ENCODE measurements at regions not wholly inside any gene's neighbourhood (a gene's known extent, or its start where the extent isn't known, plus 50 kb on each side); places are given as distances from the start of the nearest gene placed in this dataset.
"Not testable (repeated sequence)": the region's sequence is repeated elsewhere in the genome, so short reads cannot be mapped to it uniquely, and the experiment has no call there.

- DNase-seq (ENCODE audit: low spot score in 2 of 2): no peak
- ATAC-seq: no peak
- no peak overlapping the region for H3K27ac Mint-ChIP-seq
- H3K36me3 Mint-ChIP-seq: no peaks in the 10 kb centered on the region
- peaks cover 7 to 8% of the 10 kb centered on the region in 2 donors for H3K9me3 Mint-ChIP-seq
Measured at GRCh38 chr12:87082756-87083155, 826.6 kb upstream of the MGAT4C start.

GRCh38 chr12:87074781-87075180, 818.6 kb upstream of the MGAT4C start:
- DNase-seq (ENCODE audit: low spot score in 2 of 2): no peak
- Mint-ChIP-seq H3K36me3 (no peaks in the 10 kb centered on the region), H3K9me3 (peaks cover 7 to 8% of the 10 kb centered on the region in 2 donors), H3K27ac (no peak overlapping the region)
- no peak for ATAC-seq

DNA sequence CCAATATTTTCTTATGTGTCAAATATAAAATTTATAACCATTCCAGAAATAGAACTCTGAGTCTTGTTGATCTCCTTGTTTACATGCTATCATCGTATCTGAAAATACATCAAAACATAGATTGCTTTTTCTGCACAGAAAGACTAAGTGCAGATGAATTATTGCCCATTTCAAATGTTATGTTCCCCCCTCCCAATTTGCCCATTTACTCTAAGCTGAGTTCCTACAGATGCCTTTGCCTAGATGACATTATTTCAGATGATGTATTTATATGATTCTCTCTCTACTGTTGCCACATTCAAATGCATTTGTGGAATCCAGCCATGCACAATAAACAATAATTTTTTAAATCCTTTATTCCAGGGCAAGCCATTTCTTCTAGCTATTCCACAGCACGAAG, 810.1 kb upstream of the MGAT4C start:
- no peak for DNase-seq (ENCODE audit: low spot score in 2 of 2)
- H3K27ac Mint-ChIP-seq: no peak overlapping the region
- no peaks in the 10 kb centered on the region for H3K36me3 Mint-ChIP-seq
- H3K9me3 Mint-ChIP-seq: peaks cover 12% of the 10 kb centered on the region in 2 donors
- no peak for ATAC-seq

GRCh38 chr12:87059231-87059630, 803.0 kb upstream of the MGAT4C start:
- Mint-ChIP-seq H3K9me3 (peaks cover 0 to 9% of the 10 kb centered on the region in 2 donors), H3K36me3 (no peaks in the 10 kb centered on the region), H3K27ac (no peak overlapping the region)
- no peak for ATAC-seq
- DNase-seq (ENCODE audit: low spot score in 2 of 2): no peak

DNA sequence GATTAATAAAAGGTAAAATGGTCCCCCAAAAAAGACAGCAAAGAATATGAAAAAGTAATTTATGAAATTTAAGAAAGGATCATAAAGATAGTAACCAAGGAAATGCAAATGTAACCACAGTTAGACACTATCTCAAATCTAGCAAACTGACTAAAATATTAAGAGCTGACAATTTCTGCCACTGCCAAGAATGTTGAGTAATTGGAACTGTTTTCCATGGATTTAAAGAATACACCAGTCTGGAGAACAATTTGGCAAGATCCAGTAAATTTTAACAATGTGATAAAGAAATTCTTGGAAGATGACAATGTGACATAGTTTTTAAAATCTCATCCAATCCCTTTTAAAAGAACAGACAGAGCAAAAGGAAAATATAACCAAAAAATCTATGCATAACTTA, 798.0 kb upstream of the MGAT4C start:
- peaks cover 0 to 8% of the 10 kb centered on the region in 2 donors for H3K9me3 Mint-ChIP-seq
- H3K36me3 Mint-ChIP-seq: no peaks in the 10 kb centered on the region
- H3K27ac Mint-ChIP-seq: no peak overlapping the region
- no peak for ATAC-seq
- no peak for DNase-seq (ENCODE audit: low spot score in 2 of 2)

DNA sequence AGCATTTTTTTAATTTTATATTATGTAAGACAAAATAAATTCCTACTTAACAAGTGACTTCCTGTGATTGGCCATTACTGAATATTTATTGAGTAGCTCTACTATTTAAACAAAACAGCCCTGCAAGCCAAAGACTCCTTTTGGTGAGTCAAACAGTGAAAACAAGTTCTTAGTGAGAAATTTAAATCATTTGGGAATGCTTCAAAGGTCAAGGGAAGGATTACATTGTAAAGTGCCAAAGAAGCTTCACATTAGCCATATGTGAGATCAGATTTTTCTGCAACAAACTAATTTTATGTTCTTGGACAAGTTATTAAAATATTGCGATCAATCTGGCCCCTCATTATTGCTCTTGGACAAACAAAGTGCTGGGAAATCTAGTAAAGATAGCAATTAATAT, 795.4 kb upstream of the MGAT4C start:
- H3K36me3 Mint-ChIP-seq: no peaks in the 10 kb centered on the region
- peaks cover 0 to 13% of the 10 kb centered on the region in 2 donors for H3K9me3 Mint-ChIP-seq
- ATAC-seq (no peak), DNase-seq (ENCODE audit: low spot score in 2 of 2) (no peak)
- H3K27ac Mint-ChIP-seq: no peak overlapping the region

GRCh38 chr12:87047691-87048090, 791.5 kb upstream of the MGAT4C start:
- no peak overlapping the region for H3K27ac Mint-ChIP-seq
- no peak for DNase-seq (ENCODE audit: low spot score in 2 of 2)
- ATAC-seq: no peak
- H3K9me3 Mint-ChIP-seq: peaks cover 5 to 11% of the 10 kb centered on the region in 2 donors
- no peaks in the 10 kb centered on the region for H3K36me3 Mint-ChIP-seq

- Mint-ChIP-seq H3K36me3 (no peaks in the 10 kb centered on the region), H3K9me3 (peaks cover 0 to 13% of the 10 kb centered on the region in 2 donors), H3K27ac (no peak overlapping the region)
- no peak for DNase-seq (ENCODE audit: low spot score in 2 of 2)
- no peak for ATAC-seq
Measured at GRCh38 chr12:87039536-87039935, 783.3 kb upstream of the MGAT4C start.

DNA sequence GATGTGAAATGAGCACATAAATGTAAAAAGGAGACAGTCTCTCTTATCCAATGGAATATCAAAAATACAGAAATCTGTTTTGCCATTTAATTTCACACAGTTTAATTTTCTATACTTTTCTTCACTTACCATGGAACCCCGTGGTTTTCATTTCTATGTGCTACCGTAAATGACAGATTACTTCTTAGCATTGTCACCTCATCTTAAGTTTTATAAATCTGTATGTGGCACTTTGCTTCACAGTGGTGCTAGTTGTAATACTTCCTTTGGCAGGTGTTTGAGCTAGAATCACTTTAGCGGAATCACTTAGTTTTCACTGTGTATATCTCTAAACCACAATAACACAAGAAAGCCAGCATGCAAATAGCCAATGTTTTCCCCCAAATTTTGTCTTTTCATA, 781.9 kb upstream of the MGAT4C start:
- no peak overlapping the region for H3K27ac Mint-ChIP-seq

GRCh38 chr12:87025976-87026375, 769.8 kb upstream of the MGAT4C start:
- ATAC-seq (no peak), DNase-seq (ENCODE audit: low spot score in 2 of 2) (no peak)
- no peak overlapping the region for H3K27ac Mint-ChIP-seq
- no peaks in the 10 kb centered on the region for H3K36me3 Mint-ChIP-seq
- peaks cover 15 to 22% of the 10 kb centered on the region in 2 donors for H3K9me3 Mint-ChIP-seq

More for the DNA sequence above, 781.9 kb upstream of the MGAT4C start:
- Mint-ChIP-seq H3K9me3 (peaks cover 0 to 15% of the 10 kb centered on the region in 2 donors), H3K36me3 (no peaks in the 10 kb centered on the region)
- DNase-seq (ENCODE audit: low spot score in 2 of 2): no peak
- no peak for ATAC-seq

DNA sequence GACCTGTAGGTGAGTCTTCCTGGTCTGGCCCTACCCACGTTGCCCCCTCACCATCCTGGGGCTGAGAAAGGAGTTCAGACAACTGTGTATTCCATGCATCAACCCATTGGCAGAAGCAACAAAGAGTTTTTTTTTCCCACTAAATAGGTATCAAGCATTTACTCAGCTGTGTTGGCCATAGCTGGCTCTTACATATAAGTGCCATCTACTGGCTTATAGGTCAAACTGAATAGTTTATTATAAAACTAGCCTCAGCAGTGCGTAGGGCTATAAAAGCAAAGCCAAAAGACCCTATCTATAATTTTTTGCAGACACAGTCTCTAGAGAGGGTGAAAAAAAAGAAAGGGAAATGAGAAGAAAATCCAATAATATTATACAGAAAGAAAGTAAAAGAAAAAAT, 765.2 kb upstream of the MGAT4C start:
- Mint-ChIP-seq H3K27ac (no peak overlapping the region), H3K9me3 (peaks cover 14 to 17% of the 10 kb centered on the region in 2 donors), H3K36me3 (no peaks in the 10 kb centered on the region)
- DNase-seq (ENCODE audit: low spot score in 2 of 2) (no peak), ATAC-seq (no peak)

GRCh38 chr12:87020071-87020470, 763.9 kb upstream of the MGAT4C start:
- no peak overlapping the region for H3K27ac Mint-ChIP-seq
- peaks cover 13 to 21% of the 10 kb centered on the region in 2 donors for H3K9me3 Mint-ChIP-seq
- no peak for ATAC-seq
- H3K36me3 Mint-ChIP-seq: no peaks in the 10 kb centered on the region
- no peak for DNase-seq (ENCODE audit: low spot score in 2 of 2)

- Mint-ChIP-seq H3K27ac (no peak overlapping the region), H3K9me3 (peaks cover 11 to 12% of the 10 kb centered on the region in 2 donors), H3K36me3 (no peaks in the 10 kb centered on the region)
- DNase-seq (ENCODE audit: low spot score in 2 of 2): no peak
- no peak for ATAC-seq
Measured at GRCh38 chr12:87015352-87015751, 759.2 kb upstream of the MGAT4C start.

GRCh38 chr12:87008785-87009384, 752.7 kb upstream of the MGAT4C start:
- Mint-ChIP-seq H3K9me3 (peaks cover 14 to 25% of the 10 kb centered on the region in 2 donors), H3K36me3 (no peaks in the 10 kb centered on the region), H3K27ac (no peak overlapping the region)
- DNase-seq (ENCODE audit: low spot score in 2 of 2) (no peak), ATAC-seq (no peak)

GRCh38 chr12:87001102-87001501, 744.9 kb upstream of the MGAT4C start:
- H3K36me3 Mint-ChIP-seq: peaks cover 0 to 9% of the 10 kb centered on the region in 2 donors
- DNase-seq (ENCODE audit: low spot score in 2 of 2) (no peak), ATAC-seq (no peak)
- peaks cover 36 to 39% of the 10 kb centered on the region in 2 donors for H3K9me3 Mint-ChIP-seq
- H3K27ac Mint-ChIP-seq: no peak overlapping the region

DNA sequence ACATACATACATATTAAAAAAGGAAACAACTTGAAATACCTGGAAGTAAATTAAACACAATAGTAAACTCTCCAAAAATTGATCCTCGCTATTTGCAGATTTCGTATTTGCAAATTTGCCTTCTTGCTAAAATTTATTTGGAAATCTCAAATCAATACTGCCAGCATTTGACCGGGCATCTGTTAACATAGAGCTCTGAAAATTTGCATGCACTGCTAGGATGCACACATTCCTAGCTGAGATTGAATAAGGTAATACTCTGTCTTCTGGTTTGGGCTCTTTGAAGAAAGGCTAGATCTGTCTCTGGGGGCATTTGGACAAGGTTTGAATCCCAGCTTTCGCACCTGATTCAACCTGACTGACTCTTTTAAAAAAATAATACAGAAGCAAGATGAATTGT, 729.1 kb upstream of the MGAT4C start:
- no peak for ATAC-seq
- peaks cover 0 to 4% of the 10 kb centered on the region in 2 donors for H3K9me3 Mint-ChIP-seq
- DNase-seq (ENCODE audit: low spot score in 2 of 2): no peak
- H3K36me3 Mint-ChIP-seq: no peaks in the 10 kb centered on the region
- no peak overlapping the region for H3K27ac Mint-ChIP-seq

DNA sequence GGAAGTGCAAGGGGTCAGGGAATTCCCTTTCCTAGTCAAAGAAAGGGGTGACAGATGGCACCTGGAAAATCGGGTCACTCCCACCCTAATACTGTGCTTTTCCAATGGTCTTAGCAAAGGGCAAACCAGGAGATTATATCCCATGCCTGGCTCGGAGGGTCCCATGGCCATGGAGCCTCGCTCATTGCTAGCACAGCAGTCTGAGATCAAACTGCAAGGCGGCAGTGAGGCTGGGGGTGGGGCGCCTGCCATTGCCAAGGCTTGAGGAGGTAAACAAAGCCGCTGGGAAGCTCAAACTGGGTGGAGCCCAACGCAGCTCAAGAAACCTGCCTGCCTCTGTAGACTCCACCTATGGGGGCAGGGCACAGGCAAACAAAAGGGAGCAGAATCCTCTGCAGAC, 714.4 kb upstream of the MGAT4C start:
- DNase-seq (ENCODE audit: low spot score in 2 of 2); H3K36me3 Mint-ChIP-seq; ATAC-seq; H3K27ac Mint-ChIP-seq: not testable (repeated sequence)
- H3K9me3 Mint-ChIP-seq: peaks cover 23 to 32% of the 10 kb centered on the region in 2 donors

DNA sequence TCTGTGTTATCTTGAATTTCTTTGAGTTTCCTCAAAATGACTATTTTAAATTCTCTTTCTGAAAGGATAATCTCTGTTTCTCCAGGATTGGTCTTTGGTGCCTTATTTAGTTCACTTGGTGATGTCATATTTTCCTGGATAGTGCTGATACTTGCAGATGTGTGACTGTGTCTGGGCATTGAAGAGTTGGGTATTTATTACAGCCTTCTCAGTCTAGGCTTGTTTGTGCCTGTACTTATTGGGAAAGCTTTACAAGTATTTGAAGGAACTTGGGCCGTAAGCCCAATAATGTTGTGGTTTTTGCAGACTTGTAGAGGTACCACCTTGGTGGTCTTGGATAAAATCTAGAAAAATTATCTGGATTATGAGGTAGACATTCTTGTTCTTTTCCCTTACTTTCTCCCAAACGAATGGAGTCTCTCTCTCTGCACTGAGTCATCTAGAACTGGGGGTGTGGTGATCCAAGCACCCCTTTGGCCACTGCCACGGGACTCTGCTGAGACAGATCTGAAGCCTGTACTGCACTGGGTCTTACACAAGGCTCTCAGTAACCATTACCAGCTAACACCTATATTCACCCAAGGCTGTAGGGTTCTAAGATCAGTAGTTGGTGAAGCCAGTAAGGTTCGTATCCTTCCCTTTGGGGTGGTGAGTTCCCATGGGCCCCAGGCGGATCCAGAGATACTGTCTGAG, 703.7 kb upstream of the MGAT4C start:
- ATAC-seq (no peak), DNase-seq (ENCODE audit: low spot score in 2 of 2) (no peak)
- Mint-ChIP-seq H3K27ac (no peak overlapping the region), H3K36me3 (no peaks in the 10 kb centered on the region), H3K9me3 (peaks cover 0 to 7% of the 10 kb centered on the region in 2 donors)
